ENCODE measurements at regions not wholly inside any gene's neighbourhood (a gene's known extent, or its start where the extent isn't known, plus 50 kb on each side); places are given as distances from the start of the nearest gene placed in this dataset.

DNA sequence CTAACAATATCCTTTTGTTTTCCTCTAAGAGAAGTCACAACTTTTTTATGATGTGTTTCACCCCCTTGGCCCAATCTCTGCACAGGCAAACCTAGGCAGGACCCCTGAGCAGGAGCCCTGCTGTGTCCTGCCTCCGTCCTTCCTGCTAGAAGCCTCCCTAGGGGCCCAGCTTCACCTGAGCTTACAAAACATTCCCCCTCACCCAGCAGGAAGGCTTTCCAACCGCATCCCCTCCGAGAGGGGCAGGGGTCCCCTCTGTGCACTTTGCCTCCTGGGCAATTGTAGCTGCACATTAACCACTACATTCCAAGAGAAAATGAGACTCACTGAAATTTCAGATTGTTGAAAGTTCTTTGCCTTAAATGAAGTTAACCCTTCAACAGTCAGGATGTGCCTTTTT is 176.2 kb downstream of the IRX2 start:
- Histone ChIP-seq H3K27ac (no peak overlapping the region), H3K36me3 (no peaks in the 10 kb centered on the region), H3K27me3 (no peaks in the 10 kb centered on the region), H3K4me3 (no peak overlapping the region), H3K4me1 (ENCODE audit: insufficient read depth) (no peaks in the 10 kb centered on the region), H3K9me3 (no peaks in the 10 kb centered on the region)
- intact Hi-C loops (cut with DNase I) = no loop called here
- DNase-seq = no peak
- TF ChIP-seq, protein P1, sequence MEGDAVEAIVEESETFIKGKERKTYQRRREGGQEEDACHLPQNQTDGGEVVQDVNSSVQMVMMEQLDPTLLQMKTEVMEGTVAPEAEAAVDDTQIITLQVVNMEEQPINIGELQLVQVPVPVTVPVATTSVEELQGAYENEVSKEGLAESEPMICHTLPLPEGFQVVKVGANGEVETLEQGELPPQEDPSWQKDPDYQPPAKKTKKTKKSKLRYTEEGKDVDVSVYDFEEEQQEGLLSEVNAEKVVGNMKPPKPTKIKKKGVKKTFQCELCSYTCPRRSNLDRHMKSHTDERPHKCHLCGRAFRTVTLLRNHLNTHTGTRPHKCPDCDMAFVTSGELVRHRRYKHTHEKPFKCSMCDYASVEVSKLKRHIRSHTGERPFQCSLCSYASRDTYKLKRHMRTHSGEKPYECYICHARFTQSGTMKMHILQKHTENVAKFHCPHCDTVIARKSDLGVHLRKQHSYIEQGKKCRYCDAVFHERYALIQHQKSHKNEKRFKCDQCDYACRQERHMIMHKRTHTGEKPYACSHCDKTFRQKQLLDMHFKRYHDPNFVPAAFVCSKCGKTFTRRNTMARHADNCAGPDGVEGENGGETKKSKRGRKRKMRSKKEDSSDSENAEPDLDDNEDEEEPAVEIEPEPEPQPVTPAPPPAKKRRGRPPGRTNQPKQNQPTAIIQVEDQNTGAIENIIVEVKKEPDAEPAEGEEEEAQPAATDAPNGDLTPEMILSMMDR (IDR thresholded peaks at IDR 0.05) = no peak
- TF ChIP-seq EP300 (IDR thresholded peaks at IDR 0.05) = no peak
- TF ChIP-seq POLR2A (IDR thresholded peaks at IDR 0.05) = no peak
- WGBS, 3 donors = 22 to 33% (median 25%) methylated on average over 3 of the region's 3 CpGs

DNA sequence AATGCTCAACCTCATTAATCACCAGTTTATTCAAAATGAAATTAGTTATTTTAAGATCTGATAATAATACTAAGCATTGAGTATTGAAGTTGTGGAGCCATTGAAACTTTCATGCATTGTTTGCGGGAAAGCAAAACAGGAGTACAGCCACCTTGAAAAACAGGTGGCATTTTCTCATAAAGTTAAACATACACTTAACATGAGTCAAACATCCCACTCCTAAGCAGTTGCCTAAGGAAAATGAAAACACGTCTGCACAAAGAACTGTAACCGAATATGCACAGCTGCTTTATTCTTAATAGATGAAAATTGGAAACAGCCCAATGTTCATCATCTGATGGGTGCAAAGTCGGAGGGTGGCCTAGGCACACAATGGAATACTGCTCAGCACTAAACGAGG is 177.3 kb downstream of the IRX2 start:
- Histone ChIP-seq H3K9me3 (no peaks in the 10 kb centered on the region), H3K36me3 (no peaks in the 10 kb centered on the region), H3K4me1 (ENCODE audit: insufficient read depth) (no peaks in the 10 kb centered on the region), H3K4me3 (no peak overlapping the region), H3K27ac (no peak overlapping the region), H3K27me3 (no peaks in the 10 kb centered on the region)
- DNase-seq = no peak
- WGBS, 3 donors = 57 to 75% (median 58%) methylated on average over 5 of the region's 5 CpGs
- TF ChIP-seq, protein P1 (IDR thresholded peaks at IDR 0.05) = no peak
- no peak for TF ChIP-seq POLR2A (IDR thresholded peaks at IDR 0.05)
- no peak for TF ChIP-seq EP300 (IDR thresholded peaks at IDR 0.05)
- intact Hi-C loops (cut with DNase I) = no loop called here

DNA sequence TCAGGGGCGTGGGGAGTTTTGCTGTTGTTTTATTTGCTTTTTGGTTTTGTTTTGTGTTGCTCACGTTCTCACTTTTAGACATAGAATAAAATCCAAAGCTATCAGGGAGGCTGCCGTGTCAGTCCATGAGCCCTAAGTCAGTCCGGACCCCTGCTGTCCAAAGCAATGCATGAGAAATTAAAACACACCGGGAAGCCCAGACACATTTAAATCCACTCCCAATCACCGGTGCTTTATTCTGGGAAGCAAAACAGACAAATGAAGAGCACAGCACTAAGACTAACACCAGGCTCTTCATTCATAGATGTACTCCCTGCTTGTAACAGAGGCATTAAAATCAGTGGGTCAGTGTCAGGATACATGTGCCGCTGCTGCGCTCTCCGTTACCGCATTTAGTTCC is 180.9 kb downstream of the IRX2 start:
- H3K27me3 ChIP-seq = no peaks in the 10 kb centered on the region
- intact Hi-C loops (cut with DNase I) = no loop called here
- WGBS, 3 donors = 7 to 21% (median 9%) methylated on average over 10 of the region's 10 CpGs
- no peak overlapping the region for H3K4me3 ChIP-seq
- no peak overlapping the region for H3K27ac ChIP-seq
- DNase-seq = no peak
- no peaks in the 10 kb centered on the region for H3K9me3 ChIP-seq
- H3K36me3 ChIP-seq = no peaks in the 10 kb centered on the region
- no peaks in the 10 kb centered on the region for H3K4me1 ChIP-seq (ENCODE audit: insufficient read depth)
- TF ChIP-seq, protein P1 (IDR thresholded peaks at IDR 0.05) = no peak
- TF ChIP-seq EP300 (IDR thresholded peaks at IDR 0.05) (no peak), POLR2A (IDR thresholded peaks at IDR 0.05) (no peak)

DNA sequence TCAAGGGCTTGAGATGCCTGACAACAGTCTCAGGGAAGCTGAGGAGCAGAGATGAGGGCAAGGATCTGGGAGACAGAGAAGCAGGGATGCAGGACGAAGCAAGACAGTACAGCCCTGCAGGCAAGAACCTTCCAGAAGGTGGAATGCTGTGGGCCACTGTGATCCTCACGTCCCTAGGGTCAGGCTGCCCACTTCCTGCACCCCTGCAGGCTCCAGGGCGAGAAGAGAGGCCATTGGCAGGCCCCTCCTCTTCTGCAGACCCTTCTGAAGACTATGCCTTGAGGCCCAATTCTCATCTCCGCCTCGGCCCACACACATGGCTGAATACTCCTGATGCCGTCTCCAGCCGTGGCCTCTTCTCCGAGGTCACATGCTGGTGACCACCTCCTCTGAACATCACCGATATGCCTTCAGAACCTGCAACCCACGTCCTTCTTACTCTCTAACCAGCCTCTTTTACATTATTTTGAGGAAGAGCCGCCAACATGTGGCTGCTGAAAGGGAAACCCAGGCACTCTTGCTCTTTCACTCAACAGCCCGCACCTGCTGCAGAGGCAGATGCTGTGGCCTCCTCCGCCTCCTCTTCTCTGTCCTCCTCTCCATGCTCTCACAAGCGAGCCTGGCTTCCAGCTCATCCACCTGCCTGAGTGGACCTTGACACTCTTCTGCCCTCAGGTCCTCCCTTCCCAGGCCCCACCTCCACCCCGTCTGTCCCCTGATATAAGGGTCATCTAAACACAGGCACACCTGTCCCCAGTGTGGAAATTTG is 181.5 kb downstream of the IRX2 start:
- H3K27me3 ChIP-seq = no peaks in the 10 kb centered on the region
- no peaks in the 10 kb centered on the region for H3K9me3 ChIP-seq
- H3K27ac ChIP-seq = no peak overlapping the region
- no peak for DNase-seq
- H3K4me3 ChIP-seq = no peak overlapping the region
- TF ChIP-seq, protein P1 (IDR thresholded peaks at IDR 0.05) = no peak
- no peak for TF ChIP-seq EP300 (IDR thresholded peaks at IDR 0.05)
- TF ChIP-seq POLR2A (IDR thresholded peaks at IDR 0.05) = no peak
- no peaks in the 10 kb centered on the region for H3K36me3 ChIP-seq
- WGBS, 3 donors = 73 to 79% (median 75%) methylated on average over 15 of the region's 15 CpGs
- intact Hi-C loops (cut with DNase I) = no loop called here
- H3K4me1 ChIP-seq (ENCODE audit: insufficient read depth) = no peaks in the 10 kb centered on the region

Data from ovary (tissue), 7 donors.